Aorta (tissue), 5 donors: ENCODE measurements at regions not wholly inside any gene's neighbourhood (a gene's known extent, or its start where the extent isn't known, plus 50 kb on each side); places are given as distances from the start of the nearest gene placed in this dataset.
A peak's percentile ranks its signal among the peaks of the same experiment; 100 is the strongest.

Source experiments
- ATAC-seq: fragments of 200-7000 bp; cut with Tn5 transposase; one replicate; pipeline ENCODE4 v1.9.1; 2022; ENCODE audit warnings: moderate library complexity; ENCODE audit not compliant: low FRiP score
- DNase-seq, 2 donors: peaks; one replicate each; pipeline ENCODE4 v3.0.0-alpha.2; 2020
- H3K27ac ChIP-seq, 2 donors: one replicate each; pipeline ENCODE4 v1.5.1; 2013; ENCODE audit warnings: low read length in 2 of 2, mild to moderate bottlenecking in 2 of 2, moderate library complexity in 2 of 2, control low read depth in 1 of 2, inconsistent platforms in 1 of 2, low read depth in 1 of 2
- H3K27me3 ChIP-seq, 2 donors: one replicate each; pipeline ENCODE4 v1.6.1; 2013; ENCODE audit warnings: control low read depth in 1 of 2, low read length in 1 of 2, mild to moderate bottlenecking in 1 of 2, moderate library complexity in 1 of 2; ENCODE audit not compliant: insufficient read depth in 2 of 2, control insufficient read depth in 1 of 2
- H3K36me3 ChIP-seq, 2 donors: one replicate each; pipeline ENCODE4 v1.6.1; 2013; ENCODE audit warnings: control low read depth in 1 of 2, low read length in 1 of 2, mild to moderate bottlenecking in 1 of 2; ENCODE audit not compliant: insufficient read depth in 2 of 2, control insufficient read depth in 1 of 2
- H3K4me1 ChIP-seq, 2 donors: one replicate each; pipeline ENCODE4 v1.6.1; 2013; ENCODE audit warnings: low read length in 2 of 2, control low read depth in 1 of 2, mild to moderate bottlenecking in 1 of 2, moderate library complexity in 1 of 2; ENCODE audit not compliant: insufficient read depth in 2 of 2, control insufficient read depth in 1 of 2
- H3K4me3 ChIP-seq, 2 donors: one replicate each; pipeline ENCODE4 v1.5.1; 2013; ENCODE audit warnings: low read length in 2 of 2, control low read depth in 1 of 2, mild to moderate bottlenecking in 1 of 2
- H3K9me3 ChIP-seq: one replicate; pipeline ENCODE4 v1.6.1; 2013; ENCODE audit warnings: mild to moderate bottlenecking, low read length; ENCODE audit not compliant: control insufficient read depth
- WGBS, 2 donors: extraction: QIAGEN DNeasy Blood & Tissue Kit; methylation state at CpG; one replicate each; pipeline ENCODE4 v1.1.7; 2013; 5-methylcytosine and 5-hydroxymethylcytosine counted together
- intact Hi-C, 2 donors: fragments of 100-400 bp; cut with DNase I; formaldehyde crosslinking; loops; one replicate each; pipeline versions ENCODE4 v1.14.2 to v1.15.0; 2022
- donor health status: healthy with polysubstance abuse.
- donor health status: Bipolar disorder and iron deficiency.
- donor health status: DM: no; HTN: no; CAD: no.
- donor health status: DM: no; HTN: no; CAD: no.
- donor health status: DM: yes; HTN: yes; CAD: no.

DNA sequence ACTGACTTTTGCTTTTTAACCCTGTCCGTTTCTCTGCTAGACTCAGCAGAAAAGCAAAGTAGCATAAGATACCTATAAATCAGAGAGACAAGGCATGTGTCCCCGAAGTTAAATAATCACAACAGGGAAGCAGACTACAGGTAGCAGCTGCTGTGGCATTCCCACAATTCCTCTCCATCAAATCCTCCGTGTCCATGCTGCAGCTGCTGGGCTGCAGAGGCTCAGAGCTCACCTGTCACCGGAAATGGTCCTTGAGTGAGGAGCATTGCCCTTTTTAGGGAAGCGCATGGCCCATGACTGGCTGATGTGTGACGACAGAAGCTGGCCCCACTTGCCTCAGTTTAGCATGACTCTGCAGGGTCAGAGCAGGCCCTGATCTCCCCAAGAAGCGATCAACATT lies 125.0 kb downstream of the MSX2 start:
- intact Hi-C loops = no loop called here
- DNase-seq (no peak), ATAC-seq (no peak)
- H3K27ac ChIP-seq = no peak overlapping the region
- H3K9me3 ChIP-seq = peaks cover 2% of the 10 kb centered on the region
- H3K4me1 ChIP-seq = no peaks in the 10 kb centered on the region
- WGBS, 2 donors = 61 to 63% methylated on average over 7 of the region's 7 CpGs
- no peak overlapping the region for H3K4me3 ChIP-seq
- no peaks in the 10 kb centered on the region for H3K36me3 ChIP-seq
- no peaks in the 10 kb centered on the region for H3K27me3 ChIP-seq

- Histone ChIP-seq H3K4me1 (no peaks in the 10 kb centered on the region), H3K4me3 (no peak overlapping the region), H3K27me3 (no peaks in the 10 kb centered on the region), H3K9me3 (peaks cover 2% of the 10 kb centered on the region), H3K36me3 (no peaks in the 10 kb centered on the region), H3K27ac (no peak overlapping the region)
- peak; percentile 31 for ATAC-seq
- DNase-seq = no peak
- 46 to 51% methylated on average over 3 of the region's 3 CpGs for WGBS, 2 donors
- intact Hi-C loops = no loop called here
Measured at GRCh38 chr5:174844971-174845370, 120.6 kb downstream of the MSX2 start.

DNA sequence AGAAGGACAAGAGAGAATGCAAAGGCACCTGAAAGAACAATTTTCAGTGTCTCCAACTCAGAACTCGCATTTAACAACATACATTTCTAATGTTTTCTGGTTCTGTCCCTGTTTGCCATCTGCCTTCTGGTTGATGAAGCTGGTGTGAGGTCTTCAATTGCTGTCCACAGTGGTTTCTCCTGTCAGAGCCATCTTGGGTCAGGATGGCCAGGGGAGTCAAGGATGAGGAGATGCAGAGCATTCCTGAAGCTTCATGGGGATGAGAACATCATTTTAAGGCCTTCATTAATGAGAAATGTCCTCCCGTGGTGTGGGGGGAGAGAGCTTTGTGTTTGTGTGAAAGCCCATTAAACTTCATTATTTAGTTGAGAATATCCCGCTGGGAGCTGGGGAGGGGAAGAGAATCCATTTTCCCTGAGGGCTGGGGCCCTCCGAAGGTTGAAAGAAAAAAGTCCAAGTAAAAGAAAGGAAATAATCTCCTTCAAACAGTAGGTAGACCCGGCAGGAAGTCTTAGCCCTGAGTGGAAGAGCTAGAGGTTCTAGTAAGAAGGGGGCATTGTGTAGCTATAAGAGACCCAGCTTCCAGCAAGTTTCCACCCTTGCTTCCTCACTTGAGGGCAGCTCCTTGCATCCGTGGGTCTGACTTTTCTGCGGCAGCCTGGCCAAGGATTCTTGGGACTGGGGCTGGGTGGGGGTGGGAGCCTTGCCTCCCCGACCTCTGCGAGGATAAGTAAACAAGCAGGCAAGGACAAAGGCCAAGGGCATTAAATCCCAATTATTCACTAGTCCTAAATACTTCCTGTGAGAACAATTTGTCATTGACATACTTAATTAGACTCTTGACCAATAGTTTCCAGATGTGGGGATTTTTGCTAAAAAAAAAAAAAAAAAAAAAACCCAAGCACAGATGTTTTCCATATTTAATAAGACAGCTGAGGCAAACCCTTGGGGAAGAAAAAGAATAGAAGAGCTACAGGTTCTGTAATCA lies 119.2 kb downstream of the MSX2 start:
- Histone ChIP-seq H3K4me1 (no peaks in the 10 kb centered on the region), H3K27ac (no peak overlapping the region), H3K27me3 (no peaks in the 10 kb centered on the region), H3K36me3 (no peaks in the 10 kb centered on the region), H3K9me3 (no peaks in the 10 kb centered on the region), H3K4me3 (no peak overlapping the region)
- intact Hi-C loops = no loop called here
- DNase-seq (no peak), ATAC-seq (no peak)
- 24 to 31% methylated on average over 9 of the region's 9 CpGs for WGBS, 2 donors

GRCh38 chr5:174840435-174840834 lies 116.1 kb downstream of the MSX2 start:
- ATAC-seq (no peak), DNase-seq (no peak)
- no peaks in the 10 kb centered on the region for H3K36me3 ChIP-seq
- H3K9me3 ChIP-seq = peaks cover 1% of the 10 kb centered on the region
- intact Hi-C loops = no loop called here
- H3K27ac ChIP-seq = no peak overlapping the region
- H3K4me1 ChIP-seq = no peaks in the 10 kb centered on the region
- H3K27me3 ChIP-seq = no peaks in the 10 kb centered on the region
- WGBS, 2 donors = 53 to 58% methylated on average over 5 of the region's 5 CpGs
- no peak overlapping the region for H3K4me3 ChIP-seq

GRCh38 chr5:174839196-174839595 lies 114.8 kb downstream of the MSX2 start:
- H3K9me3 ChIP-seq = peaks cover 1% of the 10 kb centered on the region
- H3K36me3 ChIP-seq = no peaks in the 10 kb centered on the region
- no peak for DNase-seq
- no peak for ATAC-seq
- no peak overlapping the region for H3K4me3 ChIP-seq
- no peak overlapping the region for H3K27ac ChIP-seq
- WGBS, 2 donors = 92 to 95% methylated on average over 1 of the region's 1 CpG
- H3K27me3 ChIP-seq = no peaks in the 10 kb centered on the region
- intact Hi-C loops = no loop called here
- H3K4me1 ChIP-seq = no peaks in the 10 kb centered on the region

DNA sequence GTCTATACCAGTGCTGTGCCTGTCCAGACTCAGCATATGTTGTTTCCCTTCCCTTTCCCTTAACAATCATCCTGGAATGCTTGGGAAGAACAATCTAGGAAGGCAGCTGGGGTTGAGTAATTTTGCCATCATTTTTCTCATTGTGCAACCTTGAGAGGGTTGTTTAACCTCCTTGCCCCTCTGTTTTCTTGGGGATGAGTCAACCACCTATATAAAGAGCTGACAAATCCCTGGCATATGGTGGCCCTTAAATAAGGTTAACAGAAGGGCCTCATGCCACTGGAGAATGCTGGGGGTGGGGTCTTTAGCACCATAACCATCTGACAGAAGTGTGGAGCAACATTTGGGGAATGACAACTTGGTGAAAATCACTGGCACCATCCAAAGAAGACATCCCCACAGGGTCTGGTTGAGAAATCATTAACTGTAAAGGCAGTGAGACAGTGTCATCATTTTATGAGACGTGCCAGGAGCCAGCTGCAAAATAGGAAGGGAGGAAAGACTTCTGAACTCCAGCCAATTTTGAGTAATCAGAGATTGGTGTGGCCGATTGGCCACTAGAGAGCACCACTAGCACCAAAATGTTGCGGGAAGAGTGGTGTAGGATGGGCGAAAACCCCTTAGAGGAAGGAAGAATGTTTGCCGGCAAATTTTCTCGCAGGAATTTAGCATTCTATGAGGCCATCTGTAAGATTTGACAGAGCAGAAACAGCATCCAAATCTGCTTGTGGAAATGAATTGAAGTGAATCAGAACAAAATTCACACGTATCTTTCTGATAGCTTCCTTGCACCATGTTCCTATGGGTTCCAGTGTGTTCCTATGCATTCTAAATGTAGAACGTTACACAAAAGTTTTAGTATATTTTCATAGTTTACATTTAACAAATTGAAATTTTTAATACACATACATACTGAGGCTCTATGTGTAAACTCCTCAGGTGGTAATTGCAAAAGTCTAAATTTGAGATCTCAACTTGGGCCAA lies 113.8 kb downstream of the MSX2 start:
- Histone ChIP-seq H3K27ac (no peak overlapping the region), H3K36me3 (no peaks in the 10 kb centered on the region), H3K27me3 (no peaks in the 10 kb centered on the region), H3K4me3 (no peak overlapping the region), H3K9me3 (peaks cover 1% of the 10 kb centered on the region), H3K4me1 (no peaks in the 10 kb centered on the region)
- intact Hi-C loops = no loop called here
- WGBS, 2 donors = 28% methylated on average over 8 of the region's 8 CpGs
- no peak for DNase-seq
- no peak for ATAC-seq

- intact Hi-C loops = no loop called here
- H3K4me1 ChIP-seq = no peaks in the 10 kb centered on the region
- H3K4me3 ChIP-seq = no peak overlapping the region
- ATAC-seq = no peak
- 44 to 55% methylated on average over 5 of the region's 5 CpGs for WGBS, 2 donors
- no peak overlapping the region for H3K27ac ChIP-seq
- no peak for DNase-seq
- no peaks in the 10 kb centered on the region for H3K36me3 ChIP-seq
- no peaks in the 10 kb centered on the region for H3K27me3 ChIP-seq
- H3K9me3 ChIP-seq = peaks cover 1% of the 10 kb centered on the region
Measured at GRCh38 chr5:174834081-174834480, 109.7 kb downstream of the MSX2 start.

DNA sequence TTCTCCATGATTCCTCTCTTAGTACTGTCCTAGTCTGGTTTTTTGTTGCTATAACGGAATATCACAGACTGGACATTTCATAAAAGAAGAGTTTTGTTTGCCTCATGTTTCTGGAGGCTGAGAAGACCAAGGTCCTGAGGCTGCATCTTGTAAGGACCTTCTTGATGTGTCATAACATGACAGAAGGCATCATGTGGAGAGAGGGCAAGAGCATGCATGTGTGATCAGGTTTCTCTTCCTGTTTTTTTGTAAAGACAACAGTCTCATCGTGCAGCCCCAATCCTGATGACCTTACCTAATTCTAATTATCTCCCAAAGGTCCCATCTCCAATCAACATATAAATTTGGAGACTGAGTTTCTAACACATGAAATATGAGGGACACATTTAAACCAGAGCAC lies 108.4 kb downstream of the MSX2 start:
- 55 to 57% methylated on average over 2 of the region's 2 CpGs for WGBS, 2 donors
- intact Hi-C loops = no loop called here
- Histone ChIP-seq H3K27me3 (no peaks in the 10 kb centered on the region), H3K27ac (no peak overlapping the region), H3K36me3 (no peaks in the 10 kb centered on the region), H3K9me3 (peaks cover under 1% of the 10 kb centered on the region), H3K4me3 (no peak overlapping the region), H3K4me1 (no peaks in the 10 kb centered on the region)
- DNase-seq = no peak
- no peak for ATAC-seq
